Osteoblast (primary cell): ENCODE measurements at regions not wholly inside any gene's neighbourhood (a gene's known extent, or its start where the extent isn't known, plus 50 kb on each side); places are given as distances from the start of the nearest gene placed in this dataset.

ENCODE experiments used
- DNase-seq: peaks from one replicate; pipeline ENCODE4 v3.0.0; 2011; ENCODE audit warnings: low spot score, mixed read lengths; ENCODE audit not compliant: insufficient read length; ENCODE audit errors: missing footprints
- H2AFZ ChIP-seq: 2 replicates; pipeline ENCODE4 v1.6.0; 2011; ENCODE audit warnings: mild to moderate bottlenecking, low read length
- H3K27ac ChIP-seq: 2 replicates; pipeline ENCODE4 v1.5.1; 2011; ENCODE audit warnings: mild to moderate bottlenecking, low read depth, low read length, moderate library complexity
- H3K27me3 ChIP-seq: 2 replicates; pipeline ENCODE4 v1.6.0; 2012; ENCODE audit warnings: mild to moderate bottlenecking, control low read depth, inconsistent platforms, low read length, moderate library complexity; ENCODE audit not compliant: insufficient read depth
- H3K36me3 ChIP-seq: 2 replicates; pipeline ENCODE4 v1.5.1; 2011; ENCODE audit warnings: mild to moderate bottlenecking, low read length, control low read depth, moderate library complexity; ENCODE audit not compliant: insufficient read depth
- H3K4me1 ChIP-seq: 2 replicates; pipeline ENCODE4 v1.5.1; 2011; ENCODE audit warnings: mild to moderate bottlenecking, low read length, control low read depth, moderate library complexity; ENCODE audit not compliant: insufficient read depth
- H3K4me2 ChIP-seq: 2 replicates; pipeline ENCODE4 v1.6.0; 2011; ENCODE audit warnings: mild to moderate bottlenecking, low read length; ENCODE audit not compliant: insufficient read depth
- H3K4me3 ChIP-seq: fragments of 200-600 bp; sonication (generic); 3 replicates; pipeline ENCODE4 v1.5.1; 2012; ENCODE audit warnings: mild to moderate bottlenecking, low read length, inconsistent platforms; ENCODE audit not compliant: insufficient read depth
- H3K79me2 ChIP-seq: 2 replicates; pipeline ENCODE4 v1.6.0; 2012; ENCODE audit warnings: mild to moderate bottlenecking, low read length, control low read depth, inconsistent platforms; ENCODE audit not compliant: insufficient read depth
- H3K9me3 ChIP-seq: 2 replicates; pipeline ENCODE4 v1.5.1; 2011; ENCODE audit warnings: low read depth, low read length, control low read depth
- H4K20me1 ChIP-seq: 2 replicates; pipeline ENCODE4 v1.6.0; 2012; ENCODE audit warnings: mild to moderate bottlenecking, low read length, control low read depth; ENCODE audit not compliant: insufficient read depth
- CTCF ChIP-seq: IDR thresholded peaks from 2 replicates; pipeline ENCODE4 v1.5.1; 2011; ENCODE audit warnings: mild to moderate bottlenecking, low read depth, low read length, moderate library complexity; ENCODE audit errors: extremely low read depth

GRCh38 chr1:50271968-50272578 is 151.2 kb downstream of the DMRTA2 start:
- H3K27me3 ChIP-seq, result no peaks in the 10 kb centered on the region
- TF ChIP-seq CTCF, result peak; percentile 33
- H2AFZ ChIP-seq, result no peak overlapping the region
- DNase-seq, result no peak
- no peaks in the 10 kb centered on the region for H3K9me3 ChIP-seq
- H3K4me3 ChIP-seq, result no peak overlapping the region
- H3K4me1 ChIP-seq, result no peaks in the 10 kb centered on the region
- H4K20me1 ChIP-seq, result no peaks in the 10 kb centered on the region
- H3K79me2 ChIP-seq, result no peaks in the 10 kb centered on the region
- H3K27ac ChIP-seq, result no peak overlapping the region
- no peaks in the 10 kb centered on the region for H3K36me3 ChIP-seq
- H3K4me2 ChIP-seq, result no peak overlapping the region

GRCh38 chr1:50271337-50271736 is 151.9 kb downstream of the DMRTA2 start:
- H3K36me3 ChIP-seq, result no peaks in the 10 kb centered on the region
- H2AFZ ChIP-seq, result no peak overlapping the region
- TF ChIP-seq CTCF, result no peak
- H3K9me3 ChIP-seq, result no peaks in the 10 kb centered on the region
- H3K4me2 ChIP-seq, result no peak overlapping the region
- no peaks in the 10 kb centered on the region for H3K27me3 ChIP-seq
- H3K27ac ChIP-seq, result no peak overlapping the region
- no peak overlapping the region for H3K4me3 ChIP-seq
- H3K79me2 ChIP-seq, result no peaks in the 10 kb centered on the region
- H3K4me1 ChIP-seq, result no peaks in the 10 kb centered on the region
- H4K20me1 ChIP-seq, result no peaks in the 10 kb centered on the region
- DNase-seq, result no peak

GRCh38 chr1:50270926-50271325 is 152.3 kb downstream of the DMRTA2 start:
- Histone ChIP-seq H3K4me2 (no peak overlapping the region), H3K36me3 (no peaks in the 10 kb centered on the region), H3K4me3 (no peak overlapping the region), H3K9me3 (no peaks in the 10 kb centered on the region), H3K79me2 (no peaks in the 10 kb centered on the region), H3K27me3 (no peaks in the 10 kb centered on the region), H3K27ac (no peak overlapping the region), H3K4me1 (no peaks in the 10 kb centered on the region), H2AFZ (no peak overlapping the region), H4K20me1 (no peaks in the 10 kb centered on the region)
- DNase-seq, result no peak
- TF ChIP-seq CTCF, result no peak

GRCh38 chr1:50268049-50268448 is 155.2 kb downstream of the DMRTA2 start:
- no peak for DNase-seq
- no peaks in the 10 kb centered on the region for H3K36me3 ChIP-seq
- H3K4me2 ChIP-seq, result no peak overlapping the region
- no peaks in the 10 kb centered on the region for H3K79me2 ChIP-seq
- no peak overlapping the region for H3K4me3 ChIP-seq
- no peak overlapping the region for H3K27ac ChIP-seq
- H3K9me3 ChIP-seq, result no peaks in the 10 kb centered on the region
- no peaks in the 10 kb centered on the region for H4K20me1 ChIP-seq
- H3K4me1 ChIP-seq, result no peaks in the 10 kb centered on the region
- H2AFZ ChIP-seq, result no peak overlapping the region
- TF ChIP-seq CTCF, result no peak
- H3K27me3 ChIP-seq, result no peaks in the 10 kb centered on the region
